ENCODE measurements at regions not wholly inside any gene's neighbourhood (a gene's known extent, or its start where the extent isn't known, plus 50 kb on each side); places are given as distances from the start of the nearest gene placed in this dataset.
A peak's percentile ranks its signal among the peaks of the same experiment; 100 is the strongest.
"Not testable (repeated sequence)": the region's sequence is repeated elsewhere in the genome, so short reads cannot be mapped to it uniquely, and the experiment has no call there.

DNA sequence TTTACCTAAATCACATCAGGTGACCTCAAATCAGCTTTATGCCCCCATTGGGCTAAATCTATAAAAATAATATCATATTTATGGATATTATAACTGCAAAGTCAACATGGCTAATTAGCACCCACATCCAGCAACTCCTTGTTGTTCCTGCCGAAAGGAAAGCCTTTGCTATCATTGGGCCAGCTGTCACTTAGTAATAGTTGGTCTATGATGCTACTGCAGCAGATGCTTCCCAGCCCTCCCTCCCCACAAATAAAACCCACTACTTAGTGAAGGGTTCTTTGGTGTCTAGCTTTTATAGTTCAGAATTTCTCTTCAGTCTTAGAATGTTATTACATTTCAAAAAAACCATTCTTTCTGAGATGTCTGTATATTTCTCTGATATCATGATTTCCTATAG, 116.9 kb upstream of the ENPEP start:
- DNase-seq: no peak

- no peak for DNase-seq
These were observed 118.4 kb upstream of the ENPEP start for GRCh38 chr4:110357521-110357920.

DNA sequence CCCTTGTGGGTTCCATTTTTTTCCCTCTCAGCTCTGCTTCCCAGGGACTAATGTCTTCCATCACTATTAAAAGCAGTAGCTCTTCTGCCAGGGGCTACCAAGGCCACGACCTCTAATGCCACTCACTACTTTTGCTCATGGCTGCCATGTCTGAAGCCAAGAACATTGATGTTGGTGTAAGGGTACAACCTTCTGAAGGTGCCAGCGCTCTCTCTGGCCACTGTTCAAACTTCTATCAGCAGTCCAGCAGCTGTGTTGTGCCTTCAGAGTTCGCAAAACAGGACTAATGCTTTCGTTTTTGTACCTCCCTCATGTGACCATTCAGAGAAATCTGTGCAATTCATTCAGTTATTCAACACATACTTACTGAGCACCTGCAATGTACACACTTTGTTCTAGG, 121.5 kb upstream of the ENPEP start:
- DNase-seq: no peak

- no peak for DNase-seq
These were observed 123.1 kb upstream of the ENPEP start for GRCh38 chr4:110352670-110353442.

DNA sequence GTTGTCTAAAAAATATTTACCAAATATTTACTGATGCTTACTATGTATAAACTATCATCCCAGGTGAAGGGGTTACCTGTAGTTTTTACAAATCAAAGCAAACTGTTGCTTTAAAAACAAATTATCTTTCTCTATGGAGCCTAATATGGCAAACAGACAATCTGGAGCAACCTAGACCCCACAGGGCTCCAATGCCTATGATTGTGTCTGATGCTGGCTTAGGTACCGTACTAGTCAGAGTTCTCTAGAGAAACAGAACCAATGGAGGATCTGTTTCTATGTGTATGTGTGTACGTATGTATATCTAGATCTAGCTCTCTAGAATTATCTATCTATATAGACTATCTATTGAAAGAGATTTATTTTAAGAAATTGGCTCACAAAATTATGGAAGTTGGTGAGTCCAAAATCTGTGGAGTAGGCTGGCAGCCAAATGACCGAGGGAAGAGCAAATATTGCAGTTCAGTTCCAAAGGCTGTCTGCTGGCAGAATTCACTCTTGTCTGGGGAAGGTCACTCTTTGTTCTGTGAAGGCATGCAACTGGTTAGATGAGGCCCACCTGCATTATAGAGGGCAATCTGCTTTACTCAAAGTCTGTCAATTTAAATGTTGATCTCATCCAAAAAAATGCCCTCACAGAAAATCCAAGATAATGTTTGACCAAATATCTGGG, 127.1 kb upstream of the ENPEP start:
- no peak for DNase-seq

GRCh38 chr4:110347805-110348204, 128.2 kb upstream of the ENPEP start:
- DNase-seq: no peak

DNA sequence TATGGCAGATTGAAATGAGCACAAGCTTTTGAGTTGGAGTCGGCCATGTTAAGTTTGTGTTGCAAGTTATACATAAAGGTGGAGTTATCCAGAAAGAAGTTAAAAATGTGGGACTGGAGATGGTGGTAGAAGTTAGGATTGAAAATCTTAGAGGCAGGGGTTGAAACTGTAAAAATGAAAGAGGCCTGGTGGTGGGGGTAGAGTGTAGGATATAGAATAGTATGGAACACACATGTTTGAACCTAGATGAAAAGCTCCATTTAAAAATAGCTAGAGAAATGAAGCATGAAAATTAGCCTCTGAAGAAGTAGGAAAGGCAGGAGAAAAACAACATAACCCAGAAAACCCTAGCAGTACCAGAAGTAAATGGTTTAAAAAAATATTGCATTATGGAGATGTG, 131.8 kb upstream of the ENPEP start:
- no peak for DNase-seq

DNA sequence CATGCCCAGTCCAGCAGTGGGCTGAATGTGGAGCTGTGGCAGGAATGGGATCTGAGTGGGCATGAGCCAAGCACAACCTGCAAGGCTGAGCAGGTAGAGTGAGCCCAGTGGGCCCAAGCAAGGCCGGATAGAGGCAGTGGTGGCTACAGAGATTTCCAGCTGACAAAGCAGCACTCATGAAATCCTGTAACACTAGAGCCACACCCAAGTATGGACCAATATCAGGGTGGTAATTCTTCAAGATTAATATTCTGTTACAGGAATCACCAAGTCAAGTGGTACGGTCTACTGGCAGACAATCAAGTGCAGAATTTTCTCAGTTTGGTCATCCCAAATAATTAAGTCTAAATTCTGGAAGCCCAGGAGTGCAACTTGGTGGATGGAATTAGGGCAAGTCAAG, 132.4 kb upstream of the ENPEP start:
- no peak for DNase-seq

DNA sequence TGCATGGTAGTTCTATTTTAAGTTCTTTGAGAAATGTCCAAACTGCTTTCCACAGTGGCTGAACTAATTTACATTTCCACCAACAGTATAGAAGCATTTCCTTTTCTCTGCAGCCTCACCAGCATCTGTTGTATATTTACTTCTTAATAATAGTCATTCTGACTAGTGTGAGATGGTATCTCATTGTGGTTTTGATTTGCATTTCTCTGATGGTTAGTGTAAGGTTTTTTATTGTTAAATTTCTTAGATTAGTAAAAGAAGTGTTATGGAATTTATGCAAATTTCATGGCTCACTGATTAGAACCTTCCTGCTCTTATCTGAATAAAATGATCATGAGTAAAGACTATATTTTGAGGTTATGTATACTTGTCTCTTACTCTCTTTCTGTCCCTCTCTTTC, 134.8 kb upstream of the ENPEP start:
- DNase-seq: not testable (repeated sequence)

- DNase-seq: no peak
These were observed 137.0 kb upstream of the ELOVL6 start for GRCh38 chr4:110335399-110335798.

- DNase-seq: no peak
These were observed 134.1 kb upstream of the ELOVL6 start for GRCh38 chr4:110332483-110332882.

DNA sequence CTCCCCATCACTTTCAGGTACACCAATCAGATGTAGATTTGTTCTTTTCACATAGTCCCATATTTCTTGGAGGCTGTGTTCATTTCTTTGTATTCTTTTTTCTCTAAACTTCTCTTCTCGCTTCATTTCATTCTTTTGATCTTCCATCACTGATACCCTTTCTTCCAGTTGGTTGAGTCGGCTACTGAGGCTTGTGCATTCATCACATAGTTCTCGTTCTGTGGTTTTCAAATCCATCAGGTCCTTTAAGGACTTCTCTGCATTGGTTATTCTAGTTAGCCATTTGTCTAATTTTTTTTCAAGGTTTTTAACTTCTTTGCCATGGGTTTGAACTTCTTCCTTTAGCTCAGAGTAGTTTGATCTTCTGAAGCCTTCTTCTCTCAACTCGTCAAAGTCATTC, 128.0 kb upstream of the ELOVL6 start:
- not testable (repeated sequence) for DNase-seq

GRCh38 chr4:110310795-110311194, 112.4 kb upstream of the ELOVL6 start:
- DNase-seq: no peak

- DNase-seq: no peak
These were observed 111.3 kb upstream of the ELOVL6 start for GRCh38 chr4:110309675-110310074.

DNA sequence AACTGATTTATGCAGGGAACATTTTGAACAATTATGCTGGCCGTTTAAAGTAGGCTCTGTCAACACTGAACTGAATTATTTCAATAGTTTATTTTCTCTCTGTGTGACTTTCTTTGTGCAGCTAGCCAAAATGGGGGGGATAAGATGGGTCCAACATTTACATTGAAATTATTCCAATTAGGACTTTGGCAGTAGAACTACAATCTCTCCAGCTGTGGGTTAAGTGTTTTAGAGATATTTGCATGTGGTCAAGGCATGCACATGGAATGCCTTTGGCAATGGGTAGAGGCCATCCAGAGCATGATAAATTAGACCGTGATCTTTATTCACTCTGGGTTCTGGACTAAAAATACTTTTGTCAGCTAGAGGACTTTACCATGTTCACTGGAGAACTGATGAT, 107.9 kb upstream of the ELOVL6 start:
- no peak for DNase-seq

- no peak for DNase-seq
These were observed 107.0 kb upstream of the ELOVL6 start for GRCh38 chr4:110305455-110305854.

- DNase-seq: no peak
These were observed 98.5 kb upstream of the ELOVL6 start for GRCh38 chr4:110296892-110297291.

DNA sequence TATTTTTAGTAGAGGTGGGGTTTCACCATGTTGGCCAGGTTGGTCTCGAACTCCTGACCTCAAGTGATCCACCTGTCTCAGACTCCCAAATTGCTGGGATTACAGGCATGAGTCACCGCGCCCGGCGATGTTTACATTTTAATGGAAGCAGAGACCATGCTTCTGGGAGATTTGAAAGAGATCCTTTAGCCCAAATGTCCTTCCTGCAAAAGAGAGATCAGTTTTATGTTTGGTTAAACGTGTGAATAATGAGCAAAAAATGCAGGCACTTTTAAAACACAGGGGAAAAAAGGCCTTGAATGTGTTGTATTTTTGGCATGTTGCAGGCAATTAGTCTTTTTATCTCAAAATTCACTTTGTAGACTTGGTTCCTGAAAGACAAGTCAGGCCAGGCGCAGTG, 95.8 kb upstream of the ELOVL6 start:
- DNase-seq: no peak

DNA sequence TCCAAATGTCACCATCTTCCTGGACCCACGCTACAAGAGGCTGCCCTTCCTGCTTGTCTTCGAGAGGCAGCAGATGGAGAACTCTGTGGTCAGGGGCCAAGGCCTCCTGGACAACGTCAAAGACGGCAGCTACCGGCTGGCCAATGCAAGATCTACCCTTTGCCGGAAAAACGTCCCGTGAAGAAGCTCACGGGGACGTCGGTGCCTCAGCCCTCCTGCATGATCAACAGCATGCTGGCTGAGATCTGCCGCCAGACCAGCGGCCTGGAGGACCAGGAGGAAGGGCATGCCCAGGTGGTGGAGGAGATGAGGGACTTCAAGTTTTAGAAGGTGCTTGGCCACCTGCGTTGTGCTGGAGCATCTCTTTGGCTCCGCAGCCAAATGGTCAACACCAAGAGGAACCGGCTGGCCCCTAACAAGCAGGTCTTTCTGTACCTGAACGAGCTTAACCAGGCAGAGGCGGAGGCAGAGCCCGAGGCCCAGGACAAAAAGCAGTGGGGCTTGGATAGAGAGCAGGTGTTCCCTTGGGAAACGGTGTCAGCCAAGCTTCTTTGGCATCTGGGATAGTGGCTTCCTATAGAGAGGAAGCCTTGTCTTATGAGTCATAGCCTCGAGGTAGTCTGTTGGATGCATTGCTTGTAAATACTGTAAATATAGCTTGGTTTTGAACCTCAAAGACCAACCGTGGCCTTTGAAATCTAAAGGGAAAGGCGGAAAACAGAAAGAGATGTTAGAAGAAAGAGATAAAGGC, 94.8 kb upstream of the ELOVL6 start:
- DNase-seq: peak; percentile 71

DNA sequence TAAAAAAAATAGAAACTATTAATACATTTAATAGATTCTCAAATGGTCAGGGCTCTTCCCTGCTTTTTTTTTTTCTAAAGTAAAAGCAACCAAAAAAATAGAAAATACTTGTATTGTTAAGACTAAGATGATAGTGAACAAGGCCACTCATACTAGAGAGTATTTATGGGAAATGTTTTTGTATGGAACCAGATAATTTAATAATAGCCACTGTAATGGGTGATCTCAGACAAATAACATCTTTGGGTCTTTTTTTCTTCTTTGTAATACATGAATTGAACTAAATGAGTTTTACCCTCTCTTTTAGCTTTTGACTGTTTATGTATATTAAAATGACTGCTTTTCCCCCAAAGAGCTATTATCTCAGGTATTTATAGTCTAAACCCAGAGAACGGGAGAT, 92.1 kb upstream of the ELOVL6 start:
- DNase-seq: no peak

DNA sequence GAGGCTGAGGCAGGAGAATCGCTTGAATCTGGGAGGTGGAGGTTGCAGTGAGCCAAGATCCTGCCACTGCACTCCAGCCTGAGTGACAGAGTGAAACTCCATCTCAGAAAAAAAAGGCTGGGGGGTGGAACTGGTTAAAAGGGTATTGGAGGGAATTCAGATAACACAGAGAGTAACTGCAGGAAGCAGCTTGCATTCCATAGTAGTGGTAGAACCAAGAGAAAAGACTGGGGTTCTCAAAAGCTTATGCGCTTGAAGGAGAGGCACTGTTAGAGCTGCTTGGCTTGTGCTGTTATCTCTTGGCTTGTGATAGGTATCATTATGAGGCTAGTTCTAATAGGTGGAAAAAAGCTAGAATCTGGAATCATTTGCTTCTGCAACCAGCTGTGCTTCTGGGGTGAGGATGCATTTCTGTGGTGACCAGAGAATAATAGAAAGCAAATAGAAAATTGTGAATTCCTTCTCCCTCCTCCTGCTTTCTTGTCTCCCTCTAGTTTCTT, 91.2 kb upstream of the ELOVL6 start:
- no peak for DNase-seq

- DNase-seq: no peak
These were observed 88.7 kb upstream of the ELOVL6 start for GRCh38 chr4:110287130-110287529.

DNA sequence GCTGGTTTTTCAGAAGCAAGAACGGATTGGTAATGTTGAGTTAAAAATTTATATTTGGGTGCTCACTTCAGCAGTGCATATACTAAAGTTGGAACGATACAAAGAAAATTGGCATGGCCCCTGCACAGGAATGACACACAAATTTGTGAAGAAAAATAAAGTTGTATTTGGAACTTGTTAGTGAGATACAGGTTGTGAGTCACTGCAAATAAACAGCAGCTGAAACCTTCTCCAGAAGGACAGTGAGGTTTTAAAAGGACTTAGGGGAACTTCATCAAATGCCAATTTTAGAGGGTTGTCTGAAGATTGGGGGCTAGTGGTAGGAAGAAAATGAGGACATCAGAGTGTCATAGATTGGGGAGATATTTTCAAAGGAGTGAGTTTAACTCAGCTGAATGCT, 79.7 kb upstream of the ELOVL6 start:
- no peak for DNase-seq

DNA sequence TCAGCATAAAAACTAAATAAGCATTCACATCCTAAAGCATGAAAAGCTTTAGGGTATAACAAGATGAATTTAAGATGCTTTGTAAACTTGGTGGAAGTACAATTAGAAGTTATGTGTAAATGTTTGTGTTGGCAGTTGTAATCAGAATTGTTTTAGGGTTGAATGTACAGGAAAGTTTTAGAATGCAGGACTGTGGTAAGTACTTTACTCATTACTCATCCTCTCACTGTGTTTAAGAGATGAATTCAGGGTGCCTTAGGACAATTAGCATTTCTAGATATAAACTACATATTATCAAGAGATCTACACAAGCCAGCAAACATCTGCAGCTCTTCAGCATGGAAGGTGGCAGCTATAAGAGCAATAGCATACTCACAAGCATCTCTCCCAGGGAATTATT, 77.5 kb upstream of the ELOVL6 start:
- DNase-seq: no peak

Data from islet precursor cell (in vitro differentiated cells).